Fibroblast of skin of left biceps (primary cell): ENCODE measurements at regions not wholly inside any gene's neighbourhood (a gene's known extent, or its start where the extent isn't known, plus 50 kb on each side); places are given as distances from the start of the nearest gene placed in this dataset.

Source experiments
- DNase-seq, 2 experiments: peaks; one replicate each; pipeline ENCODE4 v3.0.0-alpha.2; 2013; ENCODE audit warnings: low read depth in 2 of 2

- no peak for DNase-seq
Observed at GRCh38 chr2:7971248-7971647, 710.6 kb upstream of the ID2 start.

GRCh38 chr2:7971841-7972240 lies 710.0 kb upstream of the ID2 start:
- no peak for DNase-seq

GRCh38 chr2:7972670-7973069 lies 709.2 kb upstream of the ID2 start:
- no peak for DNase-seq

- DNase-seq, result peak; percentile 29 to 36
Observed at GRCh38 chr2:7973801-7974480, 707.9 kb upstream of the ID2 start.

- no peak for DNase-seq
Observed at GRCh38 chr2:7974936-7975335, 706.9 kb upstream of the ID2 start.

GRCh38 chr2:7976206-7976605 lies 705.6 kb upstream of the ID2 start:
- no peak for DNase-seq

GRCh38 chr2:7977981-7978380 lies 703.9 kb upstream of the ID2 start:
- no peak for DNase-seq

- DNase-seq, result no peak
Observed at GRCh38 chr2:7982054-7982453, 699.8 kb upstream of the ID2 start.

- DNase-seq, result no peak
Observed at GRCh38 chr2:7983451-7983850, 698.4 kb upstream of the ID2 start.

GRCh38 chr2:7983912-7984311 lies 697.9 kb upstream of the ID2 start:
- DNase-seq, result no peak

- no peak for DNase-seq
Observed at GRCh38 chr2:7984693-7985353, 697.0 kb upstream of the ID2 start.

GRCh38 chr2:7986431-7986830 lies 695.4 kb upstream of the ID2 start:
- DNase-seq, result no peak

GRCh38 chr2:7987992-7988391 lies 693.9 kb upstream of the ID2 start:
- DNase-seq, result no peak

- no peak for DNase-seq
Observed at GRCh38 chr2:7988440-7988839, 693.4 kb upstream of the ID2 start.

GRCh38 chr2:7989823-7990222 lies 692.0 kb upstream of the ID2 start:
- no peak for DNase-seq

- DNase-seq, result no peak
Observed at GRCh38 chr2:7992612-7993602, 688.9 kb upstream of the ID2 start.

GRCh38 chr2:7994397-7994951 lies 687.4 kb upstream of the ID2 start:
- DNase-seq, result no peak

GRCh38 chr2:7997279-7997678 lies 684.6 kb upstream of the ID2 start:
- no peak for DNase-seq

- DNase-seq, result no peak
Observed at GRCh38 chr2:7999683-8000476, 682.0 kb upstream of the ID2 start.

- DNase-seq, result no peak
Observed at GRCh38 chr2:8000870-8001269, 681.0 kb upstream of the ID2 start.

GRCh38 chr2:8002765-8003393 lies 679.0 kb upstream of the ID2 start:
- no peak for DNase-seq
